Rectal smooth muscle tissue (tissue), 1 donor: ENCODE measurements at regions not wholly inside any gene's neighbourhood (a gene's known extent, or its start where the extent isn't known, plus 50 kb on each side); places are given as distances from the start of the nearest gene placed in this dataset.

Experiments used
- H3K27ac ChIP-seq: one replicate; pipeline ENCODE4 v1.7.0; 2013; ENCODE audit warnings: low read depth, low read length, inconsistent platforms
- H3K27me3 ChIP-seq: one replicate; pipeline ENCODE4 v1.7.0; 2013; ENCODE audit warnings: low read length; ENCODE audit not compliant: control insufficient read depth, insufficient read depth
- H3K36me3 ChIP-seq: one replicate; pipeline ENCODE4 v1.7.0; 2013; ENCODE audit warnings: low read length; ENCODE audit not compliant: control insufficient read depth, insufficient read depth
- H3K4me1 ChIP-seq: one replicate; pipeline ENCODE4 v1.7.0; 2013; ENCODE audit warnings: low read length; ENCODE audit not compliant: control insufficient read depth, insufficient read depth
- H3K4me3 ChIP-seq: one replicate; pipeline ENCODE4 v1.7.0; 2013; ENCODE audit warnings: low read length
- H3K9ac ChIP-seq: one replicate; pipeline ENCODE4 v1.7.0; 2013; ENCODE audit warnings: low read length

- H3K27ac ChIP-seq: no peak overlapping the region
- no peaks in the 10 kb centered on the region for H3K27me3 ChIP-seq
- no peaks in the 10 kb centered on the region for H3K4me1 ChIP-seq
- no peaks in the 10 kb centered on the region for H3K36me3 ChIP-seq
- H3K9ac ChIP-seq: no peak overlapping the region
- H3K4me3 ChIP-seq: no peak overlapping the region
Measured at GRCh38 chr3:106033654-106034053, 164.8 kb upstream of the CBLB start.

GRCh38 chr3:106034313-106034712, 165.5 kb upstream of the CBLB start:
- no peak overlapping the region for H3K4me3 ChIP-seq
- no peaks in the 10 kb centered on the region for H3K36me3 ChIP-seq
- no peaks in the 10 kb centered on the region for H3K27me3 ChIP-seq
- no peak overlapping the region for H3K27ac ChIP-seq
- no peak overlapping the region for H3K9ac ChIP-seq
- H3K4me1 ChIP-seq: no peaks in the 10 kb centered on the region

- no peak overlapping the region for H3K9ac ChIP-seq
- H3K27ac ChIP-seq: no peak overlapping the region
- no peaks in the 10 kb centered on the region for H3K36me3 ChIP-seq
- no peaks in the 10 kb centered on the region for H3K4me1 ChIP-seq
- H3K4me3 ChIP-seq: no peak overlapping the region
- H3K27me3 ChIP-seq: no peaks in the 10 kb centered on the region
Measured at GRCh38 chr3:106035619-106036018, 166.8 kb upstream of the CBLB start.

- no peaks in the 10 kb centered on the region for H3K27me3 ChIP-seq
- no peak overlapping the region for H3K27ac ChIP-seq
- no peaks in the 10 kb centered on the region for H3K36me3 ChIP-seq
- H3K4me3 ChIP-seq: no peak overlapping the region
- H3K9ac ChIP-seq: no peak overlapping the region
- H3K4me1 ChIP-seq: no peaks in the 10 kb centered on the region
Measured at GRCh38 chr3:106036696-106037095, 167.9 kb upstream of the CBLB start.

- H3K27ac ChIP-seq: no peak overlapping the region
- no peak overlapping the region for H3K9ac ChIP-seq
- no peaks in the 10 kb centered on the region for H3K36me3 ChIP-seq
- no peaks in the 10 kb centered on the region for H3K27me3 ChIP-seq
- no peak overlapping the region for H3K4me3 ChIP-seq
- no peaks in the 10 kb centered on the region for H3K4me1 ChIP-seq
Measured at GRCh38 chr3:106047221-106047620, 178.4 kb upstream of the CBLB start.

- no peaks in the 10 kb centered on the region for H3K36me3 ChIP-seq
Measured at GRCh38 chr3:106048946-106049481, 180.2 kb upstream of the CBLB start.

GRCh38 chr3:106049821-106050220, 181.0 kb upstream of the CBLB start:
- no peaks in the 10 kb centered on the region for H3K4me1 ChIP-seq
- H3K9ac ChIP-seq: no peak overlapping the region
- H3K27ac ChIP-seq: no peak overlapping the region
- H3K27me3 ChIP-seq: no peaks in the 10 kb centered on the region
- no peaks in the 10 kb centered on the region for H3K36me3 ChIP-seq
- no peak overlapping the region for H3K4me3 ChIP-seq

More at GRCh38 chr3:106048946-106049481, 180.2 kb upstream of the CBLB start:
- Histone ChIP-seq H3K27me3 (no peaks in the 10 kb centered on the region), H3K4me3 (no peak overlapping the region), H3K4me1 (no peaks in the 10 kb centered on the region), H3K9ac (no peak overlapping the region), H3K27ac (no peak overlapping the region)

- Histone ChIP-seq H3K4me1 (no peaks in the 10 kb centered on the region), H3K27me3 (no peaks in the 10 kb centered on the region), H3K27ac (no peak overlapping the region), H3K36me3 (no peaks in the 10 kb centered on the region), H3K4me3 (no peak overlapping the region), H3K9ac (no peak overlapping the region)
Measured at GRCh38 chr3:106056931-106057330, 188.1 kb upstream of the CBLB start.

GRCh38 chr3:106058475-106058874, 189.7 kb upstream of the CBLB start:
- H3K27me3 ChIP-seq: no peaks in the 10 kb centered on the region
- no peak overlapping the region for H3K27ac ChIP-seq
- no peak overlapping the region for H3K4me3 ChIP-seq
- H3K4me1 ChIP-seq: no peaks in the 10 kb centered on the region
- H3K36me3 ChIP-seq: no peaks in the 10 kb centered on the region
- H3K9ac ChIP-seq: no peak overlapping the region

- Histone ChIP-seq H3K36me3 (no peaks in the 10 kb centered on the region), H3K4me1 (no peaks in the 10 kb centered on the region), H3K4me3 (no peak overlapping the region), H3K9ac (no peak overlapping the region), H3K27ac (no peak overlapping the region), H3K27me3 (no peaks in the 10 kb centered on the region)
Measured at GRCh38 chr3:106059953-106060517, 191.2 kb upstream of the CBLB start.

GRCh38 chr3:106063909-106064308, 195.1 kb upstream of the CBLB start:
- Histone ChIP-seq H3K36me3 (no peaks in the 10 kb centered on the region), H3K27ac (no peak overlapping the region), H3K27me3 (no peaks in the 10 kb centered on the region), H3K4me1 (no peaks in the 10 kb centered on the region), H3K9ac (no peak overlapping the region), H3K4me3 (no peak overlapping the region)

GRCh38 chr3:106065831-106066230, 197.0 kb upstream of the CBLB start:
- Histone ChIP-seq H3K36me3 (no peaks in the 10 kb centered on the region), H3K4me1 (no peaks in the 10 kb centered on the region), H3K27ac (no peak overlapping the region), H3K9ac (no peak overlapping the region), H3K4me3 (no peak overlapping the region), H3K27me3 (no peaks in the 10 kb centered on the region)

GRCh38 chr3:106067711-106068110, 198.9 kb upstream of the CBLB start:
- no peaks in the 10 kb centered on the region for H3K27me3 ChIP-seq
- H3K27ac ChIP-seq: no peak overlapping the region
- no peaks in the 10 kb centered on the region for H3K4me1 ChIP-seq
- no peak overlapping the region for H3K4me3 ChIP-seq
- H3K9ac ChIP-seq: no peak overlapping the region
- H3K36me3 ChIP-seq: no peaks in the 10 kb centered on the region
